UCSD-AML1 (cell line): ENCODE measurements at regions not wholly inside any gene's neighbourhood (a gene's known extent, or its start where the extent isn't known, plus 50 kb on each side); places are given as distances from the start of the nearest gene placed in this dataset.
A peak's percentile ranks its signal among the peaks of the same experiment; 100 is the strongest.
"Not testable (repeated sequence)": the region's sequence is repeated elsewhere in the genome, so short reads cannot be mapped to it uniquely, and the experiment has no call there.

Experiments used
- DNase-seq: peaks from one replicate; lab custom pipeline; 2025; ENCODE audit not compliant: unreplicated experiment; lab: John Stamatoyannopoulos, UW

DNA sequence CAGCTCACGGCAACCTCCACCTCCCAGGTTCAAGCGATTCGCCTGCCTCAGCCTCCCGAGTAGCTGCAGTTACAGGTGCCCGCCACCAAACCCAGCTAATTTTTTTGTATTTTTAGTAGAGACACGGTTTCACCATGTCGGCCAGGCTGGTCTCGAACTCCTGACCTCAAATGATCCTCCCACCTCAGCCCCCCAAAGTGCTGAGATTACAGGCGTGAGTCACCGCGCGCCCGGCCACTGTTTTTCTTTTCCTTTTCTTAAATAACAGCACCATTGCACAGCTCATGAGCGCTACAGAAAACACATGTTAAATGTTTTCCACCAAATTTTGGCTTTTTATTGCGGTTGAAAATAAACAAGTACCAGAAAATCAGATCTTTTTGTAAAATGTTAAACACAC is 195.5 kb downstream of the CRLF2 start:
- DNase-seq, result not testable (repeated sequence)

DNA sequence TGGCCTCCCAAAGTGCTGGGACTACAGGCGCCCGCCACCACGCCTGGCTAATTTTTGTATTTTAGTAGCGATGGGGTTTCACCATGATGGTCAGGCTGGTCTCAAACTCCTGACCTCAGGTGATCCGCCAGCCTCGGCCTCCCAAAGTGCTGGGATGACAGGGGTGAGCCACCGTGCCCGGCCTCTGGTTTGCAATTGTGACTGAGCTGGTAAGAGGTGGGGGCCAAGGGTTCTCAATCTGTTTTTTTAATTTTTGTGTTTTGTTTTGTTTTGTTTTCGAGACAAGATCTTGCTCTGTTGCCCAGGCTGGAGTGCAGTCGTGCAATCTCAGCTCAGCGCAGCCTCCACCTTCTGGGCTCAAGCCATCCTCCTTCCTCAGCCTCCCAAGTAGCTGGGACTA is 196.2 kb downstream of the CRLF2 start:
- not testable (repeated sequence) for DNase-seq

- DNase-seq, result no peak
Observed at GRCh38 chrX:1012678-1013300, 199.7 kb downstream of the CRLF2 start.

DNA sequence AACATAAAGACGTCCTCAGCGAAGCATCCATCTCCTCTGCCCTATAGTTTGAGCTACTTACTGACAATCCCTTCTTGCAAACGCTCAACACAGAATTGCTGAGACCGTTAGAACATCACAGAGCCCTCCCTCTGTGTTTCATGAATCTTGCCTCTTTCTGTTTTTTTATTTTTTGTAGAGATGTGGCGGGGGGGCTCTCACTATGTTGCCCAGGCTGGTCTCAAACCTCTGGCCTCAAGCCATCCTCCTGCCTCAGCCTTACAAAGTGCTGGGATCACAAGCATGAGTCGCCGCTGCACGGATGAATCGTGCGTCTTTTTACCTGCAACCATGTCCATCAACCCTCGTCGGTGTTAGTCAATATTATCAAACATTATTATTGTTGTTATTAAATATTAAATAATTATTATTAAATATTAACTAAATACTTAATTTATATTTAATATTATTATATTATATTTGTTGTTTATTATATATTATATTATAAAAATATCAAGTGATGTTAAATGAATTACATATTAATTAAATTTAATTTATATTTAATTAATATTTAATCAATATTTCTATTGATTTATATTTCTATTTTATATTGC is 200.7 kb downstream of the CRLF2 start:
- no peak for DNase-seq

GRCh38 chrX:1009771-1010170 is 202.7 kb downstream of the CRLF2 start:
- no peak for DNase-seq

DNA sequence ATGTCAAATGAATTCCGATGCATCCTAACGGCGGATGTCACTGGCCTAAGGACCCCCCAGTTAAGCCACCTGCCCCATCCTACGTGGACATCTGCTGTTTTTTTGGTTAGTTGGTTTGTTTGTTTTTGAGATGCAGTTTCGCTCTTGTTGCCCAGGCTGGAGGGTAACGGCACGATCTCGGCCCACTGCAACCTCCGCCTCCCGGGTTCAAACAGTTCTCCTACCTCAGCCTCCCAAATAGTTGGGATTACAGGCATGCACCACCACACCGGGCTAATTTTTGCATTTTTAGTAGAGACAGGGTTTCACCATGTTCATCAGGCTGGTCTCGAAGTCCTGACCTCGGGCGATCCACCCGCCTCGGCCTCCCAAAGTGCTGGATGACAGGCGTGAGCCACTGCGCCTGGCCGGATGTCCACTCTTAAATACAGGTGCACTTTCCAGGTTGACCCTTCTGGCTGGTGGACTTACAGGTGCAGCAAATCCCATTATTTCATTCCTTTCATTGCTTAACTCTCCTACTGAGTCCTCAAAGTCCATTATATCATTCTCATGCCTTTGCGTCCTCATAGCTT is 206.2 kb downstream of the CRLF2 start:
- no peak for DNase-seq

GRCh38 chrX:1002611-1003010 is 209.8 kb downstream of the CRLF2 start:
- no peak for DNase-seq

DNA sequence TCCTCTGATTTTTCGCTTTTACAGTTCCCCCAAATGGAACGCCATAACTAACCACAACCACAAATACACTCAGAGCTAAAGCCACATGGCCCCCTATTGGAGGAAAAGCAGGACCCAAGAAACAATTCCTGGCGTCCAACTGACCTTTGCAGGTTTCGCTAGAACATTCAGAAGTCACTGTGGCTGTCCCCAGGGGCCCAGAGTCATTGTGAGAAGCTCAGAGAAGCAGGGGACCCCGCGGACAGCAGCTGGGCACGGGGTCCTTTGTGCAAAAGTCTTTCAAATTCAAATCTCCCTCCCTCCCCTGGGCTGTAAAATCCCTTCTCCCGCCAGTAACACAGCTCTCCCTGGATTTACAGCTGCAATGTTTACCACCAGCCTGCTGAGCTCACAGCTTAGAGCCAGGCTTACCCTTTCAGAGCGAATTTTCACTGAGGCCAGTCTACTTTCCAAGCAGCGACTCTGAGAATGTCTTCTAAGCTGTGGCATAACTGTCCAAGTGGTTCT is 214.8 kb downstream of the CRLF2 start:
- no peak for DNase-seq

GRCh38 chrX:994780-995179 is 217.7 kb downstream of the CRLF2 start:
- DNase-seq, result no peak

- DNase-seq, result peak; percentile 81
Observed at GRCh38 chrX:989959-990510, 222.4 kb downstream of the CRLF2 start.

- DNase-seq, result not testable (repeated sequence)
Observed at GRCh38 chrX:988530-988929, 223.9 kb downstream of the CRLF2 start.

DNA sequence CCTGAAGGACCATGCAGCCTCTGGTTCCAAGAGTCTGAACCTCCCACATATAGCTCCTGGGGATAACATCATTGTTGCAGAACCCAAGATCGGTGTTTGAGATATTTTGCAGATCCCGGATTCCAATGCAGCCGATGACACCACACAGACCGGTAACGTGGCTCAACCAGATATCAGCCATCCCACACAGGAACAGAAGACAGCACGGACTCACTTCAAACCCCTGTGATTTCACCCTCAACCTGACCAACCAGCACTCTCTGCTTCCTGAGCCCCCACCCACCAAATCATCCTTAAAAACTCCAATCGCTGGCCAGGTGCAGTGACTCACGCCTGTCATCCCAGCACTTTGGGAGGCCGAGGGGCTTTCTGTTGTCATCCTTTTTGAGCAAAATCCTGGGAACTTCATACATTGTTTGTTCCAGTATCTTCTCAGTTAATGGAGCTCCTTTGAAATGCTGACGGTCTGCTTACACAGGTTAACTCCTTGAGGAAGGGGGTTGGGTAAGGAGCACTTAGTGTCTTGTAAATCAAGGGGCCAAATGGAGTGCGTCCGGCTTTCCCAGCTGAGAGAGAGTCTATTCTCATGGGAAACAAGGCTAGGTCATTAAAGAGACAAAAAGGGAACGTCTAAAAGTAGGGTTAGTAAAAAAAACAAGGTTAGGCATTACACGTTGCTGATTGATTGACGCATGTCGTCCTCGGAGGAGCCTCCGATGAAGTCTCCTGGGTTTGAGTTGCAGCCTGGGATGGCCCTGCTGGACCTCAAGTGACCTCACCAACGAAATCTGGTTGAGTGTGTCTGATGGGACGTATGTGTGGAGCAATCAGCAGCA is 230.4 kb downstream of the CRLF2 start:
- no peak for DNase-seq

DNA sequence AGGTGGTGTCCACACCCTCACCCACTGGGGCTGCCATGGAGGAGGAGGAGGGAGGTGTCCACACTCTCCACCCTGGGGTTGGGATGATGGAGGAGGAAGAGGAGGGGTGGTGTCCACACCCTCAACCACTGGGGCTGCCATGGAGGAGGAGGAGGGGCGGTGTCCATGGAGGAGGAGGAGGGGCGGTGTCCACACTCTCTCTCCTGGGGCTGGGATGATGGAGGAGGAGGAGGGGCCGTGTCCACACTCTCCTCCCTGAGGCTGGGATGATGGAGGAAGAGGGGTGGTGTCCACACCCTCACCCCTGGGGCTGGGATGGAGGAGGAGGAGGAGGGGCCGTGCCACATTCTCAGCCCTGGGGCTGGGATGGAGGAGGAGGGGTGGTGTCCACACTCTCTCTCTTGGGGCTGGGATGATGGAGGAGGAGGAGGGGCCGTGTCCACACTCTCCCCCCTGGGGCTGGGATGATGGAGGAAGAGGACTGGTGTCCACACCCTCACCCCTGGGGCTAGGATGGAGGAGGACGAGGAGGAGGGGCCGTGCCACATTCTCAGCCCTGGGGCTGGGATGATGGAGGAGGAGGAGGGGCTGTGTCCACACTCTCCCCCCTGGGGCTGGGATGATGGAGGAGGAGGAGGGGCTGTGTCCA is 231.7 kb downstream of the CRLF2 start:
- no peak for DNase-seq

DNA sequence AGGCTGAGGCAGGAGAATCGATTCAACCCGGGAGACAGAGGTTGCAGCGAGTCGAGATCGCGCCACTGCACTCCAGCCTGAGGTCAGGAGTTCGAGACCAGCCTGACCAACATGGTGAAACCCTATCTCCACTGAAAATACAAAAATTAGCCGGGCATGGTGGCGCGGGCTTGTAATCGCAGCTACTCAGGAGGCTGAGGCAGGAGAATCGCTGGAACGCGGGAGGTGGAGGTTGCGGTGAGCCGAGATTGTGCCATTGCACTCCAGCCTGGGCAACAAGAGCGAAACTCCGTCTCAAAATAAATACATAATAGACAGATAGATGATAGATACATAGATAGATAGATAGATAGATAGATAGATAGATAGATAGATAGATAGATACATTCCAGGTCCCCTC is 233.3 kb downstream of the CRLF2 start:
- DNase-seq, result not testable (repeated sequence)

DNA sequence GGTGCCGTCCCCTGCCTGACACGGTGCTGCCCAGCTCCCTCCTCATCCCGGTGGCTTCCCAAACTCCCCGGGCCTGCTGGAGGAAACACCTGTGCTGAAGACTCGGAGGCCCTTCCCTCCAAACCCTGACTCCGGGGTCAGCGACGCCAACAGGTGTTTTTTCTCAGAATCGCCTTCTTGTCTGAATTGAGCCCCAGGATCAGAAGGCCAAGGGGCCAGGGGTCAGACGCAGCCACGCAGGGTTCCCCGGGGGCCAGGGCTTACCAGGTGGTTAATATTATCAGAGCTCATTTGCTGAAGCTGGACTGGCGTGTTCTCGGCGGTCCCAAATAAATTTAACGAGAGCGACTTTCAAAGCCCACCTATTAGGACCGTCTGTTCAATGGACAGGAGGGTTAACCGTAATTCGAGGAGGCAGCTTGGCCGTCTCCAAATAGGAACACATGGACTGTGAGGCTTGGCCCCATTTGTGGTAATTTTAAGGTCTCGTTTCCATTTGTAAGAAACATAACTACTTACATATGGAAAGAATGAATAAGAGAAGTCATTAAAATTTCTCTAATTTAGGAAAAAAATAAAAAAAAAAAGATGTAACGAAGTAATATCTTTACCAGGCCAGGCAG is 239.3 kb downstream of the CRLF2 start:
- no peak for DNase-seq

DNA sequence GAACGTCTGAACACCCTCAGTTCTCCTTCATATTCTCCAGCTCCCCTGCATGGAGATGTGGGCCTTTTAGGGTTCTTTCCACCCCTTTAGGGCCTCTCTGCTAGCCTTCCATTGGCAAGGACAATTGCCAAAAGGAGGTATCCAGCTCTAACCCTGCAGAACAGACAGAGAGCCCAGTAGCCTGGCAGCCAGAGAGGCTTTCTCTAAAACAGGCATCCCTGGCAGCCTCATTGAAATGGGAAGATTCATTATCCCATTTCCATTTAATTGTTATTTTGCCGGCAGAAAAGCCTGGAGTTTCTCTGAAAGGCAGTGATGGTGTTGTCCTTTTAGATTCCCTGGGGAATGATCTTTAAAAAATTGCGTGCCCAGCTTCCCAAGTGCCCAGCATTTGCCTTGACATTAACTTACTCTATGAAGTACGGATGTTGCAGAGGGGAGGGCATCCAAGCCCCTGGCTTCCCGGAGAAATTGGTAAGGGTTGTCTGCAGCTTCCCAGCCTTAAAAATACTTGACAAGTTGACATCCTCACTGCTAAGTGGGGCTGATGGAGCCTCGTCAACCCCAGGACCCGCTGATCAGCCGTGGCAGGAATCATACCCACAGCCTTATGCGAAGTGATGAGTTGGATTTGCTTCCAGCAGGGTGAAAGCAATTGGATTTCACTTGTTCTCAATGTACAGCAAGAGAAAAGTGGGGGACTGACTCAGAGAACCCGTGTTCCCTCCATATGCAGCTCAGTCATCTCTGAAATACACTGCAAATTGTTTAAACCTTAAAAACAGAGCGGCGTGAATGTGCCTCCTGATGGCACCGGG is 244.1 kb downstream of the CRLF2 start:
- DNase-seq, result no peak

DNA sequence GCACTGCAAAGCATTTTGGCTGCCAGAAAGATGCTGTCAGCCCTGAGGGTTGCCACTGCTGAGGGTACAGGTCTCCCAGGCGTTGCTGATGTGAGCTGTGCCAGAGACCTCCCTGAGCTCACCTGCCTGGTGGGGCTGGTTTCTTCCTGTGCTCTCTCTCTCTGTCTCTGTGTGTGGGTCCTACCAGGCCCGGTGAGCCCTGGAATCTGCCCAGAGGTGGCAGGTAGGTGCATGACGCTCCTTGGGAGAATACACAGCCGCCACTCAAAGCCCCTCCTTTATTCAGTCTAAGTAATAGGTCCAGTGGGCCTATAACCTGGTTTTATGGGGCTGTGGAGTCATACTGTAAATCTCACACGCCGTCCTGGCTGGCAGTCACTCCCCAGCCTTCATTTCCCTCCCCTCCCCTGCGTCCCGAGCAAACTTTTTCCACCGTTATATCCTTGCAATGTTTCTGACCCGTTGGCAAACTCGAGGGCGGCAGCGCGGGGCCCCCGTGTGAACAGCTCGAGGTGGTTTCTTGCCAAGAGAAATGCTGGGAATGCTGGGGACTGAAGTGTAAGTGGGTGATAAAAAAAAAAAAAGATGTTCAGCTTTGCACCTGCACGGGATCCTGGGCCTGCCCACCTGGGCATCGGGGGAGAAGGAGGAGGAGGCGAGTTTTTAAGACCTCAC is 245.9 kb downstream of the CRLF2 start:
- DNase-seq, result no peak

- DNase-seq, result no peak
Observed at GRCh38 chrX:964831-965416, 247.5 kb downstream of the CRLF2 start.

GRCh38 chrX:960821-961220 is 251.6 kb downstream of the CRLF2 start:
- no peak for DNase-seq
